Fibroblast of mammary gland (primary cell): ENCODE measurements at regions not wholly inside any gene's neighbourhood (a gene's known extent, or its start where the extent isn't known, plus 50 kb on each side); places are given as distances from the start of the nearest gene placed in this dataset.

Experiments
- DNase-seq: peaks from one replicate; pipeline ENCODE4 v3.0.0-alpha.2; 2010; ENCODE audit warnings: low read depth
- H3K4me3 ChIP-seq: 2 replicates; pipeline ENCODE4 v1.5.1; 2011; ENCODE audit warnings: low read depth, mild to moderate bottlenecking, low read length, moderate library complexity; ENCODE audit not compliant: control insufficient read depth
- TF ChIP-seq, protein P1 (sequence below): conservative IDR thresholded peaks from 2 replicates; pipeline ENCODE4 v1.5.1; 2011; ENCODE audit warnings: low read depth, low read length, inconsistent platforms; ENCODE audit not compliant: control insufficient read depth, insufficient read depth

DNA sequence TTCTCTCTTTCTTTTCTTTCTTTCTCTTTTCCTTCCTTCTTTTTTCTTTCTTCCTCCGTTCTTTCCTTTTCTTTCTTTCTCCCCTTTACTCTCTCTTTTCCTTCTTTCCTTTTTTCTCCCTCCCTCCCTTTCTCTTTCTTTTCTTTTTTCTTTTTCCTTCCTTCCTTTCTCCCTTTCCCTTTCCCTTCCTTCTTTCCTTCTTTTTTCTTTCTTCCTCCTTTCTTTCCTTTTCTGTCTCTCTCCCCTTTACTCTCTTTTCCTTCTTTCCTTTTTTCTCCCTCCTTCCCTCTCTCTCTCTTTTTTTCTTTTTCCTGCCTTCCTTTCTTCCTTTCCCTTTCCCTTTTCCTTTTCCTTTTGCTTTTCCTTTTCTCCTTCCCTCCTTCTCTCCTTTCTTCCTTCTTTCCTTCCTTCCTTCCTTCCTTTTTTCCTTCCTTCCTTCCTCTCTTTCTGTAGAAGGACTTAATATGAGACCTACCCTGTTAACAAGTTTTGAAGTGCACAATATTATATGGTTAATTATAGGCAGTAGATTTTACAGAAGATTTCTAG is 142.7 kb upstream of the CD180 start:
- TF ChIP-seq, protein P1, sequence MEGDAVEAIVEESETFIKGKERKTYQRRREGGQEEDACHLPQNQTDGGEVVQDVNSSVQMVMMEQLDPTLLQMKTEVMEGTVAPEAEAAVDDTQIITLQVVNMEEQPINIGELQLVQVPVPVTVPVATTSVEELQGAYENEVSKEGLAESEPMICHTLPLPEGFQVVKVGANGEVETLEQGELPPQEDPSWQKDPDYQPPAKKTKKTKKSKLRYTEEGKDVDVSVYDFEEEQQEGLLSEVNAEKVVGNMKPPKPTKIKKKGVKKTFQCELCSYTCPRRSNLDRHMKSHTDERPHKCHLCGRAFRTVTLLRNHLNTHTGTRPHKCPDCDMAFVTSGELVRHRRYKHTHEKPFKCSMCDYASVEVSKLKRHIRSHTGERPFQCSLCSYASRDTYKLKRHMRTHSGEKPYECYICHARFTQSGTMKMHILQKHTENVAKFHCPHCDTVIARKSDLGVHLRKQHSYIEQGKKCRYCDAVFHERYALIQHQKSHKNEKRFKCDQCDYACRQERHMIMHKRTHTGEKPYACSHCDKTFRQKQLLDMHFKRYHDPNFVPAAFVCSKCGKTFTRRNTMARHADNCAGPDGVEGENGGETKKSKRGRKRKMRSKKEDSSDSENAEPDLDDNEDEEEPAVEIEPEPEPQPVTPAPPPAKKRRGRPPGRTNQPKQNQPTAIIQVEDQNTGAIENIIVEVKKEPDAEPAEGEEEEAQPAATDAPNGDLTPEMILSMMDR: no peak
- DNase-seq: no peak
- H3K4me3 ChIP-seq: no peak overlapping the region

DNA sequence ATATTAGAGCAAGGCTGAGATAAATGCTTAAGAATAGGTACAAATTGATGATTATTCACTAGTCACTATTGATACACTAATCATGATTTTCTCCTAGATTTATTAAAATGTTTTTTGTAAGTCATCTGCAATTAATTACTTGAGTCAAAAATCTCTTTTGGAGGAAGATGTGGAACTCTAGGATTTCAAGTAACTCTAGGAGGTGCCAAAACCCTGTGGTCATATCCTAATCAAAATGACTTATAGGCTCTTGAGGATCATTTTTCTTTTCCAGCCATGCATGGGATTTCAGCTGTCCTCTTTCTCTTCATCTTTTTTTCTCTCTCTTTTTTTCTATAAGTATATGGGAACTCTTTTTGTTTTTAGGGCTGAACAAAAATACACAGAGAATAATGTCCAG is 141.8 kb upstream of the CD180 start:
- TF ChIP-seq, protein P1: no peak
- DNase-seq: peak; percentile 72
- H3K4me3 ChIP-seq: no peak overlapping the region

- no peak overlapping the region for H3K4me3 ChIP-seq
- no peak for DNase-seq
- TF ChIP-seq, protein P1: no peak
Measured at GRCh38 chr5:67337751-67338150, 141.2 kb upstream of the CD180 start.

DNA sequence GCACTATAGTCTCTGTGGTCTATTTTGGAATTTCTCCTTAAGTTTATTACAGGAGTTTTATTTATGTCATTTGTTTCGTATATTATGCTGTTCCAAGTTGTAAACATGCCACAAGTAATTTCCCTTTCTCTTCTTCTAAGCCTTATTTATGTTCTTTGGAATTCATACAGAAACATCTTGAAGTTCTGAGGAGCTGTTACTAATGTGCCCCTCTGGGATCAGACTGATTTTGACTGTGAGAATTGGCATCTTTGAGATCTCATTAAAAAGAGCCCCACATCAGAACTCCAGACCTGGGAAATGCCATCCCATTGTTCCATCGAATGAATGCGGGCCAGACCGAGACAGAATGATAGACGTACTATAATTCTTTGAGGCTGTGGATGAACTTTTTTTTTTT is 138.8 kb upstream of the CD180 start:
- TF ChIP-seq, protein P1: no peak
- no peak overlapping the region for H3K4me3 ChIP-seq
- DNase-seq: no peak

DNA sequence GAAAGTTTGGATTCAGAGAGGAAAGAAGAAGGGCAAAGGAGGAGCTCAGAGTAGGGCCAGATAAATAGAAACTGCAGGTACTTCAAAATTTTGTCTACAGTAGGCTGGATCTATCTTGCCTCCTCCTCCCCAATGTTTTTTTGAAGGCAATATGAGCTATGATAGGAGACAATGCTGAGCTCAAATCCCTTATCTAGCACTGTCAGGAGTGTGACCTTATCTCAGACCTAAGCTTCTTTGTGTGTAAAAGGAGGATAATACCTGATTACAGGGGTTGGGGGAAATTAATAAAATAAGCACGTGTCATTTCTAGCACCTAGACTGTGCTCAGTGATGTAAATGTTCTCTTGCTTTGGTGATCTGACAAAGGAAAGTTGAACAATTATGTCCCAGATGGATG is 137.8 kb upstream of the CD180 start:
- TF ChIP-seq, protein P1: no peak
- no peak for DNase-seq
- no peak overlapping the region for H3K4me3 ChIP-seq

GRCh38 chr5:67333171-67333570 is 136.6 kb upstream of the CD180 start:
- no peak overlapping the region for H3K4me3 ChIP-seq
- TF ChIP-seq, protein P1: no peak
- DNase-seq: no peak
